ENCODE measurements at regions not wholly inside any gene's neighbourhood (a gene's known extent, or its start where the extent isn't known, plus 50 kb on each side); places are given as distances from the start of the nearest gene placed in this dataset.

- Histone ChIP-seq H3K4me3 (replicated peaks in 1 of 4; ENCODE audit: control extremely low read depth in 1 of 4, insufficient read depth in 1 of 4, low read depth in 3 of 4, low read length in 4 of 4) (no peak overlapping the region), H4K20me1 (ENCODE audit: control insufficient read depth, extremely low read depth, insufficient read depth, low read length) (no peaks in the 10 kb centered on the region)
- TF ChIP-seq EZH2 (IDR thresholded peaks at IDR 0.05; ENCODE audit: low read length, missing control alignments) (no peak), CTCF (conservative IDR thresholded peaks at IDR 0.05 in 1 of 2, IDR thresholded peaks at IDR 0.05 in 1 of 2; ENCODE audit: low read depth in 1 of 2, low read length in 2 of 2) (no peak)
These were observed 55.4 kb upstream of the GBA3 start for GRCh38 chr4:22637306-22637705.

More at GRCh38 chr4:22637306-22637705, 55.4 kb upstream of the GBA3 start:
- no peak overlapping the region for H2AFZ ChIP-seq (ENCODE audit: low read length)
- H3K79me2 ChIP-seq (ENCODE audit: control insufficient read depth, insufficient read depth, low read length) = no peaks in the 10 kb centered on the region
- no peak overlapping the region for H3K9ac ChIP-seq (ENCODE audit: insufficient read depth, low read length)
- no peaks in the 10 kb centered on the region for H3K9me3 ChIP-seq (ENCODE audit: control insufficient read depth, insufficient read depth, low read depth, low read length)
- no peaks in the 10 kb centered on the region for H3K27me3 ChIP-seq (ENCODE audit: control insufficient read depth, insufficient read depth, low read length)
- H3K36me3 ChIP-seq (ENCODE audit: control insufficient read depth, insufficient read depth, low read length) = no peaks in the 10 kb centered on the region
- no peak for DNase-seq (ENCODE audit: low read depth in 2 of 2)
- no peaks in the 10 kb centered on the region for H3K4me1 ChIP-seq (ENCODE audit: control insufficient read depth, extremely low read depth, insufficient read depth, low read length)
- H3K27ac ChIP-seq (ENCODE audit: insufficient read depth, low read length) = no peak overlapping the region
- H3K4me2 ChIP-seq (ENCODE audit: extremely low read depth, insufficient read depth, low read length) = no peak overlapping the region

All from fibroblast of lung (primary cell).